ENCODE measurements at regions not wholly inside any gene's neighbourhood (a gene's known extent, or its start where the extent isn't known, plus 50 kb on each side); places are given as distances from the start of the nearest gene placed in this dataset.

DNA sequence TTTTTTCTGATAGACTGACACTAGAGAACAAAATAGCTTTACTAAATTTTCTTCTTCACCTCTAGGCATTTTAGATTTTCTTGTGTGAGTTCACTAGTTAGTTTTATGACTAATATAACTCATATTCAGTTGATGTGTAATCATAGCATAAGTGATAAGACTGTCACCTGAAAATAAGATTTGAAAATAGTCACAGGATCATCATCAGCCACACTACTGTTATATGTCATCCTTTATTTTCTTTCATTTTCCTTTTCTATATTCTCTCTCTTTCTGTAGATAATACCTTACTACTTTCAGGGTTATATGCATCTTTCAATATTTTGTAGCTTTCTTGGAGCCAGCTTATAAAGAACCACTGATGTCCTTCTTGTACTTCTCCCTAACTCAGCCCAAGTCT lies 292.6 kb downstream of the TDRD3 start:
- TF ChIP-seq, protein P1, sequence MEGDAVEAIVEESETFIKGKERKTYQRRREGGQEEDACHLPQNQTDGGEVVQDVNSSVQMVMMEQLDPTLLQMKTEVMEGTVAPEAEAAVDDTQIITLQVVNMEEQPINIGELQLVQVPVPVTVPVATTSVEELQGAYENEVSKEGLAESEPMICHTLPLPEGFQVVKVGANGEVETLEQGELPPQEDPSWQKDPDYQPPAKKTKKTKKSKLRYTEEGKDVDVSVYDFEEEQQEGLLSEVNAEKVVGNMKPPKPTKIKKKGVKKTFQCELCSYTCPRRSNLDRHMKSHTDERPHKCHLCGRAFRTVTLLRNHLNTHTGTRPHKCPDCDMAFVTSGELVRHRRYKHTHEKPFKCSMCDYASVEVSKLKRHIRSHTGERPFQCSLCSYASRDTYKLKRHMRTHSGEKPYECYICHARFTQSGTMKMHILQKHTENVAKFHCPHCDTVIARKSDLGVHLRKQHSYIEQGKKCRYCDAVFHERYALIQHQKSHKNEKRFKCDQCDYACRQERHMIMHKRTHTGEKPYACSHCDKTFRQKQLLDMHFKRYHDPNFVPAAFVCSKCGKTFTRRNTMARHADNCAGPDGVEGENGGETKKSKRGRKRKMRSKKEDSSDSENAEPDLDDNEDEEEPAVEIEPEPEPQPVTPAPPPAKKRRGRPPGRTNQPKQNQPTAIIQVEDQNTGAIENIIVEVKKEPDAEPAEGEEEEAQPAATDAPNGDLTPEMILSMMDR (IDR thresholded peaks at IDR 0.05) = no peak
- no peak for TF ChIP-seq POLR2A (IDR thresholded peaks at IDR 0.05)

Data from heart left ventricle (tissue), 13 donors.